ENCODE measurements at regions not wholly inside any gene's neighbourhood (a gene's known extent, or its start where the extent isn't known, plus 50 kb on each side); places are given as distances from the start of the nearest gene placed in this dataset.

DNA sequence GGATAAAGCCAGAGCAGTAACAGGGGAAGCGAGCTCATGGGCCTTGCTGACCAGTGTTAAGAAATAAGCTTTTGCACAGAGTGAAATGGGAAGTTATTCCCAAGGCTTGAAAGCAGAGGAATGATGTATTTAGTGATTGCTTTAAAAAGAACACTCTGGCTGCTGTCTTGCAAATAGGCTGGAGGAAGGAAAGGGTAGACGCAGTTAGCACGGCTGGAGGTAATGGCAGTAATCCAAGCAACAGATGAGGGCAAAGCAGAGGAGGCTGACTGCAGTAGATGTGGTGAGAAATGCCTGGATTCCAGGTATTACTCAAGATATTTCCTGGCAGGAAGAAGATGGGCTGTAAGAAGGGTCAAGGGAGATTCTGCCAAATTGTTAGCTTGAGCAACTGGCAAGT, 1342.3 kb upstream of the AGA start:
- no peak for TF ChIP-seq CEBPB (IDR thresholded peaks at IDR 0.05; ENCODE audit: low read depth)
- TF ChIP-seq POLR2A (IDR thresholded peaks at IDR 0.05; ENCODE audit: borderline replicate concordance, extremely low read depth, insufficient read depth, insufficient read length), result no peak
- TF ChIP-seq, protein P1, sequence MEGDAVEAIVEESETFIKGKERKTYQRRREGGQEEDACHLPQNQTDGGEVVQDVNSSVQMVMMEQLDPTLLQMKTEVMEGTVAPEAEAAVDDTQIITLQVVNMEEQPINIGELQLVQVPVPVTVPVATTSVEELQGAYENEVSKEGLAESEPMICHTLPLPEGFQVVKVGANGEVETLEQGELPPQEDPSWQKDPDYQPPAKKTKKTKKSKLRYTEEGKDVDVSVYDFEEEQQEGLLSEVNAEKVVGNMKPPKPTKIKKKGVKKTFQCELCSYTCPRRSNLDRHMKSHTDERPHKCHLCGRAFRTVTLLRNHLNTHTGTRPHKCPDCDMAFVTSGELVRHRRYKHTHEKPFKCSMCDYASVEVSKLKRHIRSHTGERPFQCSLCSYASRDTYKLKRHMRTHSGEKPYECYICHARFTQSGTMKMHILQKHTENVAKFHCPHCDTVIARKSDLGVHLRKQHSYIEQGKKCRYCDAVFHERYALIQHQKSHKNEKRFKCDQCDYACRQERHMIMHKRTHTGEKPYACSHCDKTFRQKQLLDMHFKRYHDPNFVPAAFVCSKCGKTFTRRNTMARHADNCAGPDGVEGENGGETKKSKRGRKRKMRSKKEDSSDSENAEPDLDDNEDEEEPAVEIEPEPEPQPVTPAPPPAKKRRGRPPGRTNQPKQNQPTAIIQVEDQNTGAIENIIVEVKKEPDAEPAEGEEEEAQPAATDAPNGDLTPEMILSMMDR (IDR thresholded peaks at IDR 0.05 in 2 of 3, conservative IDR thresholded peaks at IDR 0.05 in 1 of 3; ENCODE audit: borderline replicate concordance in 1 of 3, insufficient read depth in 1 of 3, low read depth in 2 of 3, low read length in 2 of 3), result no peak
- no peak for TF ChIP-seq YY1 (IDR thresholded peaks at IDR 0.05; ENCODE audit: extremely low read depth, insufficient replicate concordance, low read depth, low read length)
- TF ChIP-seq EZH2 (IDR thresholded peaks at IDR 0.05), result no peak
- TF ChIP-seq POLR2AphosphoS5 (IDR thresholded peaks at IDR 0.05; ENCODE audit: low read depth, low read length), result no peak
- no peak for TF ChIP-seq SP1 (IDR thresholded peaks at IDR 0.05; ENCODE audit: low read depth)
- no peak for TF ChIP-seq JUND (IDR thresholded peaks at IDR 0.05)
- TF ChIP-seq, protein P2, sequence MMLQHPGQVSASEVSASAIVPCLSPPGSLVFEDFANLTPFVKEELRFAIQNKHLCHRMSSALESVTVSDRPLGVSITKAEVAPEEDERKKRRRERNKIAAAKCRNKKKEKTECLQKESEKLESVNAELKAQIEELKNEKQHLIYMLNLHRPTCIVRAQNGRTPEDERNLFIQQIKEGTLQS (IDR thresholded peaks at IDR 0.05), result no peak
- no peak for TF ChIP-seq EZH2phosphoT487 (IDR thresholded peaks at IDR 0.05; ENCODE audit: borderline replicate concordance)
- TF ChIP-seq CBX3 (IDR thresholded peaks at IDR 0.05; ENCODE audit: low read depth), result no peak
- no peak for TF ChIP-seq FOSL1 (IDR thresholded peaks at IDR 0.05; ENCODE audit: low read depth)
- no peak for TF ChIP-seq SIN3A (IDR thresholded peaks at IDR 0.05; ENCODE audit: low read depth)
- TF ChIP-seq, protein P3, sequence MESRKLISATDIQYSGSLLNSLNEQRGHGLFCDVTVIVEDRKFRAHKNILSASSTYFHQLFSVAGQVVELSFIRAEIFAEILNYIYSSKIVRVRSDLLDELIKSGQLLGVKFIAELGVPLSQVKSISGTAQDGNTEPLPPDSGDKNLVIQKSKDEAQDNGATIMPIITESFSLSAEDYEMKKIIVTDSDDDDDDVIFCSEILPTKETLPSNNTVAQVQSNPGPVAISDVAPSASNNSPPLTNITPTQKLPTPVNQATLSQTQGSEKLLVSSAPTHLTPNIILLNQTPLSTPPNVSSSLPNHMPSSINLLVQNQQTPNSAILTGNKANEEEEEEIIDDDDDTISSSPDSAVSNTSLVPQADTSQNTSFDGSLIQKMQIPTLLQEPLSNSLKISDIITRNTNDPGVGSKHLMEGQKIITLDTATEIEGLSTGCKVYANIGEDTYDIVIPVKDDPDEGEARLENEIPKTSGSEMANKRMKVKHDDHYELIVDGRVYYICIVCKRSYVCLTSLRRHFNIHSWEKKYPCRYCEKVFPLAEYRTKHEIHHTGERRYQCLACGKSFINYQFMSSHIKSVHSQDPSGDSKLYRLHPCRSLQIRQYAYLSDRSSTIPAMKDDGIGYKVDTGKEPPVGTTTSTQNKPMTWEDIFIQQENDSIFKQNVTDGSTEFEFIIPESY (IDR thresholded peaks at IDR 0.05; ENCODE audit: extremely low read depth, insufficient replicate concordance, low read length), result no peak

Measured in HCT116 (cell line).